Esophagus squamous epithelium (tissue), 4 donors: ENCODE measurements at regions not wholly inside any gene's neighbourhood (a gene's known extent, or its start where the extent isn't known, plus 50 kb on each side); places are given as distances from the start of the nearest gene placed in this dataset.

Experiments used
- CTCF ChIP-seq, 6 experiments: fragments of 450-650 bp in 4 of 6; fragments of 200-600 bp in 2 of 6; sonication (generic) in 2 of 6; IDR thresholded peaks; one replicate each; pipeline ENCODE4 v1.5.1; 2016 to 2019; ENCODE audit warnings: antibody characterized with exemption in 6 of 6, mild to moderate bottlenecking in 4 of 6, moderate library complexity in 4 of 6
- POLR2A ChIP-seq, 4 donors: fragments of 450-650 bp; IDR thresholded peaks; one replicate each; pipeline ENCODE4 v1.6.1; 2017; ENCODE audit warnings: antibody characterized with exemption in 4 of 4, mild to moderate bottlenecking in 4 of 4, moderate library complexity in 3 of 4

GRCh38 chr2:226176283-226176984, 623.2 kb downstream of the IRS1 start:
- TF ChIP-seq CTCF (IDR thresholded peaks at IDR 0.05) = no peak
- no peak for TF ChIP-seq POLR2A (IDR thresholded peaks at IDR 0.05)
